Activated naive CD8-positive, alpha-beta T cell treated with anti-CD3 and anti-CD28 coated beads, Interleukin-2, amount 50 U/mL, for 16 hours (primary cell): ENCODE measurements at regions not wholly inside any gene's neighbourhood (a gene's known extent, or its start where the extent isn't known, plus 50 kb on each side); places are given as distances from the start of the nearest gene placed in this dataset.
"Not testable (repeated sequence)": the region's sequence is repeated elsewhere in the genome, so short reads cannot be mapped to it uniquely, and the experiment has no call there.

Experiments
- DNase-seq: peaks from one replicate; pipeline ENCODE4 v3.0.0-alpha.2; 2020; ENCODE audit warnings: low read depth, low spot score

- no peak for DNase-seq
Measured at GRCh38 chr2:60251247-60251646, 302.2 kb downstream of the BCL11A start.

GRCh38 chr2:60249879-60250278, 303.6 kb downstream of the BCL11A start:
- DNase-seq = no peak

- no peak for DNase-seq
Measured at GRCh38 chr2:60247471-60247870, 306.0 kb downstream of the BCL11A start.

- no peak for DNase-seq
Measured at GRCh38 chr2:60246583-60246982, 306.9 kb downstream of the BCL11A start.

GRCh38 chr2:60234274-60234986, 319.0 kb downstream of the BCL11A start:
- no peak for DNase-seq

- DNase-seq = no peak
Measured at GRCh38 chr2:60230596-60230995, 322.9 kb downstream of the BCL11A start.

GRCh38 chr2:60230037-60230436, 323.4 kb downstream of the BCL11A start:
- DNase-seq = no peak

- no peak for DNase-seq
Measured at GRCh38 chr2:60226943-60227342, 326.5 kb downstream of the BCL11A start.

GRCh38 chr2:60226191-60226590, 327.3 kb downstream of the BCL11A start:
- DNase-seq = no peak

- DNase-seq = no peak
Measured at GRCh38 chr2:60223859-60224258, 329.6 kb downstream of the BCL11A start.

GRCh38 chr2:60221098-60221497, 332.4 kb downstream of the BCL11A start:
- DNase-seq = no peak

- no peak for DNase-seq
Measured at GRCh38 chr2:60219536-60219935, 333.9 kb downstream of the BCL11A start.

- no peak for DNase-seq
Measured at GRCh38 chr2:60216452-60216995, 336.9 kb downstream of the BCL11A start.

GRCh38 chr2:60215386-60215901, 338.0 kb downstream of the BCL11A start:
- no peak for DNase-seq

GRCh38 chr2:60214626-60214875, 338.9 kb downstream of the BCL11A start:
- no peak for DNase-seq

- no peak for DNase-seq
Measured at GRCh38 chr2:60213865-60214625, 339.4 kb downstream of the BCL11A start.

GRCh38 chr2:60212181-60212945, 341.1 kb downstream of the BCL11A start:
- DNase-seq = no peak

GRCh38 chr2:60189006-60189405, 364.4 kb downstream of the BCL11A start:
- not testable (repeated sequence) for DNase-seq

- no peak for DNase-seq
Measured at GRCh38 chr2:60175290-60175689, 378.2 kb downstream of the BCL11A start.

- no peak for DNase-seq
Measured at GRCh38 chr2:60174146-60174545, 379.3 kb downstream of the BCL11A start.

- no peak for DNase-seq
Measured at GRCh38 chr2:60172801-60173200, 380.7 kb downstream of the BCL11A start.

GRCh38 chr2:60170272-60170671, 383.2 kb downstream of the BCL11A start:
- no peak for DNase-seq
